Hypothalamus (tissue), 51 donors: ENCODE measurements at regions not wholly inside any gene's neighbourhood (a gene's known extent, or its start where the extent isn't known, plus 50 kb on each side); places are given as distances from the start of the nearest gene placed in this dataset.
A peak's percentile ranks its signal among the peaks of the same experiment; 100 is the strongest.
"Not testable (repeated sequence)": the region's sequence is repeated elsewhere in the genome, so short reads cannot be mapped to it uniquely, and the experiment has no call there.

Experiments
- DNase-seq, 51 donors: peaks; one replicate each; lab custom pipeline; 2025; lab: John Stamatoyannopoulos, UW

GRCh38 chr20:39957911-39958310 lies 731.1 kb downstream of the MAFB start:
- DNase-seq: not testable (repeated sequence)

- no peak for DNase-seq
These were observed 734.4 kb downstream of the MAFB start for GRCh38 chr20:39954621-39955020.

- DNase-seq: no peak
These were observed 742.1 kb downstream of the MAFB start for GRCh38 chr20:39946931-39947330.

- no peak for DNase-seq
These were observed 742.8 kb downstream of the MAFB start for GRCh38 chr20:39946053-39946810.

GRCh38 chr20:39944861-39945260 lies 744.2 kb downstream of the MAFB start:
- DNase-seq: no peak

GRCh38 chr20:39943336-39943735 lies 745.7 kb downstream of the MAFB start:
- DNase-seq: no peak

GRCh38 chr20:39941245-39941644 lies 747.8 kb downstream of the MAFB start:
- no peak for DNase-seq

GRCh38 chr20:39939241-39939865 lies 749.7 kb downstream of the MAFB start:
- DNase-seq: no peak

- DNase-seq: no peak
These were observed 752.6 kb downstream of the MAFB start for GRCh38 chr20:39936401-39936800.

GRCh38 chr20:39935901-39936300 lies 753.1 kb downstream of the MAFB start:
- DNase-seq: no peak

GRCh38 chr20:39916236-39916765 lies 772.7 kb downstream of the MAFB start:
- no peak for DNase-seq

GRCh38 chr20:39913274-39913673 lies 775.8 kb downstream of the MAFB start:
- no peak for DNase-seq

- no peak for DNase-seq
These were observed 777.5 kb downstream of the MAFB start for GRCh38 chr20:39911497-39911896.

GRCh38 chr20:39910536-39910935 lies 778.5 kb downstream of the MAFB start:
- peak in 9 of 51 donors; percentile 0 to 27 (median 7) for DNase-seq

GRCh38 chr20:39909447-39909846 lies 779.6 kb downstream of the MAFB start:
- peak in 12 of 51 donors; percentile 1 to 45 (median 5) for DNase-seq

- peak in 1 of 51 donors; percentile 4 for DNase-seq
These were observed 784.4 kb downstream of the MAFB start for GRCh38 chr20:39904476-39905112.

GRCh38 chr20:39903806-39904465 lies 785.1 kb downstream of the MAFB start:
- peak in 27 of 51 donors; percentile 7 to 61 (median 32) for DNase-seq

GRCh38 chr20:39899881-39900280 lies 789.2 kb downstream of the MAFB start:
- no peak for DNase-seq

GRCh38 chr20:39898467-39898852 lies 790.6 kb downstream of the MAFB start:
- DNase-seq: no peak

- DNase-seq: no peak
These were observed 791.1 kb downstream of the MAFB start for GRCh38 chr20:39897781-39898466.
